Muscle of arm (tissue), 1 donor: ENCODE measurements at regions not wholly inside any gene's neighbourhood (a gene's known extent, or its start where the extent isn't known, plus 50 kb on each side); places are given as distances from the start of the nearest gene placed in this dataset.

ENCODE experiments used
- DNase-seq: peaks from one replicate; pipeline ENCODE4 v3.0.0-alpha.2; 2013

- DNase-seq = no peak
These were observed 130.8 kb upstream of the HS6ST1 start for GRCh38 chr2:128449226-128450061.

GRCh38 chr2:128450211-128451024 is 131.8 kb upstream of the HS6ST1 start:
- no peak for DNase-seq

GRCh38 chr2:128451084-128452023 is 132.7 kb upstream of the HS6ST1 start:
- no peak for DNase-seq

GRCh38 chr2:128452024-128452411 is 133.3 kb upstream of the HS6ST1 start:
- no peak for DNase-seq

- no peak for DNase-seq
These were observed 134.2 kb upstream of the HS6ST1 start for GRCh38 chr2:128452536-128453530.

GRCh38 chr2:128454980-128455720 is 136.5 kb upstream of the HS6ST1 start:
- DNase-seq = no peak

GRCh38 chr2:128455721-128456050 is 137.0 kb upstream of the HS6ST1 start:
- no peak for DNase-seq

- no peak for DNase-seq
These were observed 137.6 kb upstream of the HS6ST1 start for GRCh38 chr2:128456281-128456680.

GRCh38 chr2:128457006-128457604 is 138.4 kb upstream of the HS6ST1 start:
- DNase-seq = no peak

GRCh38 chr2:128457716-128458115 is 139.0 kb upstream of the HS6ST1 start:
- DNase-seq = no peak

- no peak for DNase-seq
These were observed 139.8 kb upstream of the HS6ST1 start for GRCh38 chr2:128458505-128458904.

- DNase-seq = no peak
These were observed 145.8 kb upstream of the HS6ST1 start for GRCh38 chr2:128464456-128464855.

GRCh38 chr2:128465246-128466170 is 146.8 kb upstream of the HS6ST1 start:
- no peak for DNase-seq

GRCh38 chr2:128466376-128466775 is 147.7 kb upstream of the HS6ST1 start:
- DNase-seq = no peak

GRCh38 chr2:128466776-128467175 is 148.1 kb upstream of the HS6ST1 start:
- no peak for DNase-seq

GRCh38 chr2:128467321-128467969 is 148.8 kb upstream of the HS6ST1 start:
- no peak for DNase-seq

- no peak for DNase-seq
These were observed 149.7 kb upstream of the HS6ST1 start for GRCh38 chr2:128468186-128468920.
